Progenitor cell of endocrine pancreas (in vitro differentiated cells): ENCODE measurements at regions not wholly inside any gene's neighbourhood (a gene's known extent, or its start where the extent isn't known, plus 50 kb on each side); places are given as distances from the start of the nearest gene placed in this dataset.

ENCODE experiments used
- DNase-seq: peaks from one replicate; pipeline ENCODE4 v3.0.0; 2021; ENCODE audit warnings: low spot score; ENCODE audit not compliant: unreplicated experiment
- H3K27ac Mint-ChIP-seq: 2 replicates; pipeline ENCODE4 v1.8.0; 2021; ENCODE audit warnings: mild to moderate bottlenecking, moderate library complexity, mixed read lengths
- H3K27me3 Mint-ChIP-seq: 2 replicates; pipeline ENCODE4 v1.8.0; 2021; ENCODE audit warnings: mixed read lengths
- H3K36me3 Mint-ChIP-seq: 2 replicates; pipeline ENCODE4 v1.8.0; 2022; ENCODE audit warnings: mixed read lengths; ENCODE audit not compliant: insufficient read depth
- H3K4me1 Mint-ChIP-seq: 2 replicates; pipeline ENCODE4 v1.8.0; 2021; ENCODE audit warnings: low read depth, mixed read lengths
- H3K4me3 Mint-ChIP-seq: 2 replicates; pipeline ENCODE4 v1.8.0; 2021; ENCODE audit warnings: low read depth, mild to moderate bottlenecking, moderate library complexity, mixed read lengths
- H3K9me3 Mint-ChIP-seq: 2 replicates; pipeline ENCODE4 v1.8.0; 2021; ENCODE audit warnings: low read depth, mixed read lengths
- CTCF ChIP-seq: fragments of 200-600 bp; sonication (generic); IDR thresholded peaks from one replicate; pipeline ENCODE4 v1.5.0; 2021; ENCODE audit warnings: antibody characterized with exemption, mild to moderate bottlenecking; ENCODE audit not compliant: unreplicated experiment

- H3K9me3 Mint-ChIP-seq, result peaks cover 3% of the 10 kb centered on the region
These were observed 90.1 kb downstream of the TNFSF18 start for GRCh38 chr1:172960454-172961208.

DNA sequence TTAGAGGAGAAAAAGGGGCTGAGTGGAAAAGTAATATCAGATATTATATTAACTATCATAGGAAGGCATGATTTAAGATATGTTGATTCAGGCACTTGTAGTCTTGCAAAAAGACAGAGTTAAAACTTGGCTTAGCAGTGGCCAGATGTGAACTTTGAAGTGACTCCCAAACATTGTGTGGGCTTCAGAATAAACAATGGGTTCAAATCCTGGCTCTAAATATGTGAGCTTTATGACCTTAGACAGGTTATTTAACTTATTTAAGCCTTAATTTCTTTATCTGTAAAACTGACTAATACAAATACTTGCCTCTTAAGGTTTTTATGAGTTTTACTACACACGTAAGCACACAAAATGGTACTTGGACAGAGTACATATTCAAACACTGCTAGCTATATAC, 85.9 kb downstream of the TNFSF18 start:
- no peaks in the 10 kb centered on the region for H3K27me3 Mint-ChIP-seq
- no peak overlapping the region for H3K4me3 Mint-ChIP-seq
- TF ChIP-seq CTCF, result no peak
- DNase-seq, result no peak
- no peaks in the 10 kb centered on the region for H3K36me3 Mint-ChIP-seq
- H3K9me3 Mint-ChIP-seq, result peaks cover 8% of the 10 kb centered on the region
- no peak overlapping the region for H3K27ac Mint-ChIP-seq
- H3K4me1 Mint-ChIP-seq, result peaks cover 7% of the 10 kb centered on the region

More at GRCh38 chr1:172960454-172961208, 90.1 kb downstream of the TNFSF18 start:
- H3K4me3 Mint-ChIP-seq, result no peak overlapping the region
- no peak overlapping the region for H3K27ac Mint-ChIP-seq
- H3K4me1 Mint-ChIP-seq, result no peaks in the 10 kb centered on the region
- H3K27me3 Mint-ChIP-seq, result no peaks in the 10 kb centered on the region
- no peak for DNase-seq
- H3K36me3 Mint-ChIP-seq, result no peaks in the 10 kb centered on the region
- no peak for TF ChIP-seq CTCF

DNA sequence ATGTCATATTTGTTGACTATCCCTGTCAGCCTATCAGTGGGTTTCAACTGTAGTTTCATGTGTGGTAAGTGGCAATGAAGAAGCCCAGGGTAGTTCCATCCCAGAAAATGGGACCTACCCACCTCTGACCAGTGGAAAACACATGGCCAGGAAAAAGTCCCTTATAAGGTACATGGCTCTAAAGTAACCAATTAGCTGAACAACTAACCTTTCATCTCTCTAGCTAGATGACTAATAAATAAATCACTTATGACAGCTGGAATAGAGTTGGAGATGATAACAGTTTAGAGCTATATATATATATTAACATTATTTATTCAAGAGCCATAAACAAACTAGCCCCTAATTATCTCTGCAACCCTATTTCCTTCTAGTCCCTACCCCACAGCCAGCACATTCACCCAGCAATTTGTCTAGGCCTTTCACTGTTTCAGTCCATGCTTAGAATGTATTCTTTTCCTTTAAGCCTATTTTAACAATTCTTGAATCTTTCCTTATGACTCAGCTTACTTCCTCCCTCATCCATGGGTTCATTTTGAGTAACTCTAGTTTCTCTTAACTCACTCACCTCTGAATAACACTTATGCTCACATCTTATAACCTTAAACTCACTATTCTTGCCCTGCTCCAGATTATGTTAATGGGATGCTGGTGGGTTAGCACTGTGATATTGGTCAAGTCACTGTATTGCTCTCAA, 83.7 kb downstream of the TNFSF18 start:
- H3K27ac Mint-ChIP-seq, result no peak overlapping the region
- peaks cover 8% of the 10 kb centered on the region for H3K9me3 Mint-ChIP-seq
- TF ChIP-seq CTCF, result no peak
- peaks cover 26% of the 10 kb centered on the region for H3K4me1 Mint-ChIP-seq
- H3K4me3 Mint-ChIP-seq, result no peak overlapping the region
- no peaks in the 10 kb centered on the region for H3K36me3 Mint-ChIP-seq
- H3K27me3 Mint-ChIP-seq, result no peaks in the 10 kb centered on the region
- DNase-seq, result no peak

DNA sequence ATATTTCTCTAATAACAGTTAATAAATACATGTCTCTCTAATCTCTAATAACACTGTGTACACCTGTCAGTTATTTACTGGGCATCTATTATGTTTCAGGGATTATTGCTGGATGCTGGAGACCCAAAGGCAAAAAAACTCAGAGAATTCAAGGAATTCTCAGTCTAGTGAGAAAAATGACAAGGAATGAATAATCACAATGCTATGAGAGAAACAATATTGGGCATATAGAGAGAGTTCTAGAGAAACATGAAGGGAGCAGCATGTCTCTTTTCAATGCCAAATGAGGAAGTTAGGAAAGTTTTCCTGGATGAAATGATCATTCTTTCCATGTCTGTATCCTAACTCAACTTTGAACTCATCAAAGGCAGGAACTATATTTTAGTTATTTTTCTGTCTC, 82.8 kb downstream of the TNFSF18 start:
- peaks cover 8% of the 10 kb centered on the region for H3K9me3 Mint-ChIP-seq
- H3K36me3 Mint-ChIP-seq, result no peaks in the 10 kb centered on the region
- H3K4me3 Mint-ChIP-seq, result no peak overlapping the region
- H3K27ac Mint-ChIP-seq, result no peak overlapping the region
- no peaks in the 10 kb centered on the region for H3K27me3 Mint-ChIP-seq
- TF ChIP-seq CTCF, result no peak
- DNase-seq, result no peak
- H3K4me1 Mint-ChIP-seq, result peaks cover 28% of the 10 kb centered on the region

- H3K4me3 Mint-ChIP-seq, result no peak overlapping the region
- no peak overlapping the region for H3K27ac Mint-ChIP-seq
- H3K27me3 Mint-ChIP-seq, result no peaks in the 10 kb centered on the region
- peaks cover 5% of the 10 kb centered on the region for H3K9me3 Mint-ChIP-seq
- H3K4me1 Mint-ChIP-seq, result peaks cover 28% of the 10 kb centered on the region
- no peaks in the 10 kb centered on the region for H3K36me3 Mint-ChIP-seq
- TF ChIP-seq CTCF, result no peak
- no peak for DNase-seq
These were observed 81.1 kb downstream of the TNFSF18 start for GRCh38 chr1:172969611-172970010.
